ENCODE measurements at regions not wholly inside any gene's neighbourhood (a gene's known extent, or its start where the extent isn't known, plus 50 kb on each side); places are given as distances from the start of the nearest gene placed in this dataset.

DNA sequence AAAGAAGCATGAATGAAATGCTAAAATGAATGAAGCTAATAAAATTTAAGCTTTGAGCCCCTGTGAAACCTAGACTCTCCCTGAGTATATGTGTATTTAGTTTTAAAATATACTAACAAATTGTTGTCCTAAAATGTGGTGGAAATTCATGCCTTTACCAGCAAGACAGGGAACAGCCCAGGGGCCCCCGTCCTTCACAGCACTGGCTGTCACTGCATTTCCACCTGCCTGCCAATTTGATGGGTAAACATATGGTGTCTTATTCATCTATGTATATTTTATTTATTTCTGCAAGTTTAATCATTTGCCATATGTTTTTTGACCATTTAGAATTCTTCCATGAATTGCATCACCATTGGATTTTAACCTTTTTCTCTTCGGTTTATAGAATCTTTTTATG is 463.7 kb upstream of the NBEA start:
- Mint-ChIP-seq H3K36me3 (no peaks in the 10 kb centered on the region), H3K9me3 (no peaks in the 10 kb centered on the region), H3K4me3 (no peak overlapping the region), H3K27ac (no peak overlapping the region), H3K4me1 (no peaks in the 10 kb centered on the region), H3K27me3 (no peaks in the 10 kb centered on the region)

GRCh38 chr13:34502011-34502410 is 440.1 kb upstream of the NBEA start:
- Mint-ChIP-seq H3K9me3 (peaks cover 0 to 2% (median 1%) of the 10 kb centered on the region in 3 donors), H3K4me3 (no peak overlapping the region), H3K4me1 (no peaks in the 10 kb centered on the region), H3K27ac (no peak overlapping the region), H3K36me3 (no peaks in the 10 kb centered on the region), H3K27me3 (no peaks in the 10 kb centered on the region)

DNA sequence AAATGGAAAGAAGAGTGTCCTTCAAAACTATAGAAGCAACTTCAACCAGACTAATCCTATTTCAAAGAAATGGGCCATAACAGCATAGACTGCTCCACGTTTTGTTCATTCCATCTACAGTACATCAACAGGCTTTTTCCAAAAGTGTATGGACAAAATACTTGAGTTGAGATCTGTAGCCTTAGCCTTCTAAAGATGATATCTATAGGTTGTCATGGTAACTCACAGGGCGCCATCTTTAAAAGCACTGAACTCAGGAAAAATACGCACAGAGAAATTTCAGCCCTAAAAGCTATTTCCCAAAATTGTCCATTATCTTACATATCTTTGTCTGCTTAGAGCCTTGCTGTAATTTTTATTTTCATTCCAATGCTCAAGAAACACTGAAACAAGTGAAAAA is 439.4 kb upstream of the NBEA start:
- H3K9me3 Mint-ChIP-seq = peaks cover 0 to 7% (median 2%) of the 10 kb centered on the region in 3 donors
- H3K27ac Mint-ChIP-seq = no peak overlapping the region
- H3K4me3 Mint-ChIP-seq = no peak overlapping the region
- no peaks in the 10 kb centered on the region for H3K4me1 Mint-ChIP-seq
- no peaks in the 10 kb centered on the region for H3K36me3 Mint-ChIP-seq
- H3K27me3 Mint-ChIP-seq = no peaks in the 10 kb centered on the region

GRCh38 chr13:34506796-34507195 is 435.3 kb upstream of the NBEA start:
- no peak overlapping the region for H3K4me3 Mint-ChIP-seq
- no peaks in the 10 kb centered on the region for H3K36me3 Mint-ChIP-seq

DNA sequence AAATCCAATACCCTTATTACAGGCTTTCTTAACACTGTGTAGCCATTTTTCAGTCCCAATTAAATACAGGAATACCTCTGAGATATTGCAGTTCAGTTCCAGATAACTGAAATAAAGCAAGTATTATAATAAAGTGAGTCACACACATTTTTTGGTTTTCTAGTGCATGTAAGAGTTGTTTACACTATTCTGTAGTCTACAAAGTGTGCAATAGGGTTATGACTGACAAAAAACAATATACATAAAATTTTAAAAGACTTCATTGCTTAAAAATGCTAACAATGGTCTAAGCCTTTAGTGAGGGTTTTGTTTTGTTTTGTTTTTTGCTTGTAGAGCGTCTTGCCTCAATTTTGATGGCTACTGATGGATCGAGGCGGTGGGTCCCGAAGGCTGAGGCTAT is 434.4 kb upstream of the NBEA start:
- no peak overlapping the region for H3K27ac Mint-ChIP-seq
- no peaks in the 10 kb centered on the region for H3K27me3 Mint-ChIP-seq
- no peaks in the 10 kb centered on the region for H3K36me3 Mint-ChIP-seq
- peaks cover 0 to 12% (median 0%) of the 10 kb centered on the region in 3 donors for H3K9me3 Mint-ChIP-seq
- H3K4me3 Mint-ChIP-seq = no peak overlapping the region
- H3K4me1 Mint-ChIP-seq = no peaks in the 10 kb centered on the region

More at GRCh38 chr13:34506796-34507195, 435.3 kb upstream of the NBEA start:
- H3K9me3 Mint-ChIP-seq = peaks cover 0 to 12% (median 0%) of the 10 kb centered on the region in 3 donors
- H3K27me3 Mint-ChIP-seq = no peaks in the 10 kb centered on the region
- no peaks in the 10 kb centered on the region for H3K4me1 Mint-ChIP-seq
- H3K27ac Mint-ChIP-seq = no peak overlapping the region

GRCh38 chr13:34512817-34513216 is 429.3 kb upstream of the NBEA start:
- Mint-ChIP-seq H3K4me3 (no peak overlapping the region), H3K27ac (no peak overlapping the region), H3K4me1 (no peaks in the 10 kb centered on the region), H3K36me3 (no peaks in the 10 kb centered on the region), H3K27me3 (no peaks in the 10 kb centered on the region), H3K9me3 (peaks cover 0 to 8% (median 2%) of the 10 kb centered on the region in 3 donors)

- Mint-ChIP-seq H3K27me3 (no peaks in the 10 kb centered on the region), H3K4me3 (no peak overlapping the region), H3K9me3 (peaks cover 0 to 5% (median 2%) of the 10 kb centered on the region in 3 donors), H3K4me1 (no peaks in the 10 kb centered on the region), H3K27ac (no peak overlapping the region), H3K36me3 (no peaks in the 10 kb centered on the region)
Measured at GRCh38 chr13:34513526-34513925, 428.5 kb upstream of the NBEA start.

GRCh38 chr13:34515201-34515600 is 426.9 kb upstream of the NBEA start:
- no peaks in the 10 kb centered on the region for H3K27me3 Mint-ChIP-seq

DNA sequence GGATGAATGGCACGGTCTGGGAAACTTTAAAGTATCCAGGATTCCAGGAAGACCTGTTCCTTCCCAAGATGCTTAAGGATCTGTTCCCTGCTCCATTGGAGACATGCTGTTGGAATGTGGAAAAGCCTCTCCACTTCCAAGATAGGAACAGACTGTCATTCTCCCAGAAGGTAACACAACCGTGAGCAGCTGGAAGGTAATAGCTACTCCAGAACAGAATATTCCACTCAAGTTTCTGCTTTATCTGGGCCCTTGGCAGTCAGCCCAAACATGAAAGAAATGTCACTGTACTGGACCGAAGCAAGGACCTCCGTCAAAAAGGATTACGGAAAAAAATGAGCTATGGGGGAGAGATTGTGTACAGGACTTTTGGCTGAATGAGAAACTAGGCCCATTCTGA is 420.9 kb upstream of the NBEA start:
- no peak overlapping the region for H3K27ac Mint-ChIP-seq
- peaks cover 0 to 2% (median 0%) of the 10 kb centered on the region in 3 donors for H3K4me1 Mint-ChIP-seq
- H3K36me3 Mint-ChIP-seq = no peaks in the 10 kb centered on the region
- no peak overlapping the region for H3K4me3 Mint-ChIP-seq
- no peaks in the 10 kb centered on the region for H3K27me3 Mint-ChIP-seq
- peaks cover 0 to 1% (median 0%) of the 10 kb centered on the region in 3 donors for H3K9me3 Mint-ChIP-seq

More at GRCh38 chr13:34515201-34515600, 426.9 kb upstream of the NBEA start:
- peaks cover 0 to 3% (median 3%) of the 10 kb centered on the region in 3 donors for H3K9me3 Mint-ChIP-seq
- no peak overlapping the region for H3K4me3 Mint-ChIP-seq
- no peak overlapping the region for H3K27ac Mint-ChIP-seq
- H3K36me3 Mint-ChIP-seq = no peaks in the 10 kb centered on the region
- no peaks in the 10 kb centered on the region for H3K4me1 Mint-ChIP-seq

GRCh38 chr13:34522808-34523207 is 419.3 kb upstream of the NBEA start:
- H3K4me3 Mint-ChIP-seq = no peak overlapping the region
- no peaks in the 10 kb centered on the region for H3K27me3 Mint-ChIP-seq
- no peak overlapping the region for H3K27ac Mint-ChIP-seq
- peaks cover 0 to 1% (median 0%) of the 10 kb centered on the region in 3 donors for H3K9me3 Mint-ChIP-seq
- H3K36me3 Mint-ChIP-seq = no peaks in the 10 kb centered on the region
- H3K4me1 Mint-ChIP-seq = peaks cover 0 to 2% (median 0%) of the 10 kb centered on the region in 3 donors

DNA sequence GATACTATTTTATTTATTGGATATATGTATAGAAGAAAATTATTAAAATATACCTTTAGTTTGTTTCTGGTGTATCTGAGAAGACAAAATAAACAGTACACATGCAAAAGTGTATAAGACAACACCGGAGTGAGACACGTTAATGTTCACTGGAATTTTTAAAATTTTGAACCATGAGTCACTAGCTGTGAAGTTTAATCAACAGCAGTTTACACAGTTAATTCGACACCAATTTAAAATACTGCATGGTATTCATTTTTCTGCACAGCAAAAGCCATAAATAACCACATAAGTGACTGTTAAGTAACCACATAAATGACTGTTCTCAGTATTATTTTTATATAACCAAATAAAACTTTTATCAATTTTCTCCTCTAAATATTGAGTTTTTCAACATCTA is 418.7 kb upstream of the NBEA start:
- no peak overlapping the region for H3K4me3 Mint-ChIP-seq
- H3K9me3 Mint-ChIP-seq = peaks cover 0 to 1% (median 0%) of the 10 kb centered on the region in 3 donors
- H3K27ac Mint-ChIP-seq = no peak overlapping the region
- no peaks in the 10 kb centered on the region for H3K27me3 Mint-ChIP-seq
- no peaks in the 10 kb centered on the region for H3K36me3 Mint-ChIP-seq
- H3K4me1 Mint-ChIP-seq = peaks cover 0 to 2% (median 0%) of the 10 kb centered on the region in 3 donors

GRCh38 chr13:34533941-34534340 is 408.1 kb upstream of the NBEA start:
- no peaks in the 10 kb centered on the region for H3K36me3 Mint-ChIP-seq
- no peaks in the 10 kb centered on the region for H3K27me3 Mint-ChIP-seq
- H3K9me3 Mint-ChIP-seq = peaks cover 5 to 13% (median 5%) of the 10 kb centered on the region in 3 donors

DNA sequence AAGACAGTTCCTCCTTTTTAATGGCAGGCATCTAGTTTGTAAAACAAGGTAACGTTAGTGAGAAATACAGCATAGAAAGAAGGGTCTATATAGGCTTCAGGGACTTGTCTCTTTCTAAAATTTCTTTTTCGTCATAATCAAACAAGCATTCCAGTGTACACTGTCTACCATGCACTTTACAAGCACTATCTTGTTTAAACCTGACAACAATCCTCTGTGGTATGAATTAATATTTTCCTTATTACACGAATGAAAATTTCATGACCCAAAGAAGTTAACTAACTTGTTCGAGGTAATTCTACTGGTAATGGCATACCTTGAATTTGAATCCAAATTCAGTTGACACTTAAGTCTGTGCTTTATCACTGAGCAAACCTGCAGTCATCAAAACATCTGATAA is 399.7 kb upstream of the NBEA start:
- Mint-ChIP-seq H3K4me3 (no peak overlapping the region), H3K4me1 (no peaks in the 10 kb centered on the region), H3K27ac (no peak overlapping the region), H3K36me3 (no peaks in the 10 kb centered on the region), H3K9me3 (no peaks in the 10 kb centered on the region), H3K27me3 (no peaks in the 10 kb centered on the region)

More at GRCh38 chr13:34533941-34534340, 408.1 kb upstream of the NBEA start:
- no peak overlapping the region for H3K4me3 Mint-ChIP-seq
- H3K27ac Mint-ChIP-seq = no peak overlapping the region
- no peaks in the 10 kb centered on the region for H3K4me1 Mint-ChIP-seq

DNA sequence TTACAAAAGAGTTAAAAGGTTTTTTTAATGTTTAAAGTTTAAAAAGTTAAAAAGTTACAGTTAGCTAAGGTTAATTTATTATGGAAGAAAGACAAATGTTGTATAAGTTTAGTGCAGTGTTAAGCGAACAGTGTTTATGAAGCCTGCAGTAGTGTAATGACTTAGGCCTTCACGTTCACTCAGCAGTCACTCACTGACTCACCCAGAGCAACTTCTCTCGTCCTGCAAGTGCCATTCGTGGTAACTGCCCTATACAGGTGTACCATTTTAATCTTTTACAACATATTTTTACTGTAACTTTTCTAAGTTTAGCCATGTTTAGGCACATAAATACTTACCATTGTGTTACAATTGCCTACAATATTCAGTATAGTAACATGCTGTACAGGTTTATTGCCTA is 398.2 kb upstream of the NBEA start:
- Mint-ChIP-seq H3K4me1 (no peaks in the 10 kb centered on the region), H3K27ac (no peak overlapping the region), H3K36me3 (no peaks in the 10 kb centered on the region), H3K27me3 (no peaks in the 10 kb centered on the region), H3K4me3 (no peak overlapping the region), H3K9me3 (no peaks in the 10 kb centered on the region)

DNA sequence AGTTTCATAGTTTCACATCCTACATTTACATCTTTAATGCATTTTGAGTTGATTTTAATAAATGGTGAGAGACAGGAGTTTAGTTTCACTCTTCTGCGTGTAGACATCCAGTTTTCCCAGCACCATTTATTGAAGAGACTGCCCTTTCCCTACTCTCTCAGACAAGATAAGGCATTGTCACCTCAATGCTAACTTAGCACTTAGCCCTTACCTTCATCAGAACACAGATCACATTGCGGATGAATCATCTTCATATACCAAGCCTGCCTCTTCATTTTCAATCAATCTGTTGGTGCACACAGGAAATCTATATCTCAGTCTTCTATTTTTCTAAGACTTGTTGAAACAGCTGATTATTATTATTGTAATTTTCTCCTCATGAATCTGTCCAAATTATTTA is 396.6 kb upstream of the NBEA start:
- H3K27ac Mint-ChIP-seq = no peak overlapping the region
- H3K36me3 Mint-ChIP-seq = no peaks in the 10 kb centered on the region
- no peaks in the 10 kb centered on the region for H3K4me1 Mint-ChIP-seq
- no peaks in the 10 kb centered on the region for H3K27me3 Mint-ChIP-seq
- H3K4me3 Mint-ChIP-seq = no peak overlapping the region
- H3K9me3 Mint-ChIP-seq = no peaks in the 10 kb centered on the region

- no peak overlapping the region for H3K4me3 Mint-ChIP-seq
Measured at GRCh38 chr13:34546344-34547250, 395.5 kb upstream of the NBEA start.

More at GRCh38 chr13:34546344-34547250, 395.5 kb upstream of the NBEA start:
- H3K27ac Mint-ChIP-seq = no peak overlapping the region
- no peaks in the 10 kb centered on the region for H3K36me3 Mint-ChIP-seq
- no peaks in the 10 kb centered on the region for H3K4me1 Mint-ChIP-seq
- H3K27me3 Mint-ChIP-seq = no peaks in the 10 kb centered on the region
- H3K9me3 Mint-ChIP-seq = no peaks in the 10 kb centered on the region

Data from IgD-negative memory B cell (primary cell).